Endothelial cell of umbilical vein (primary cell): ENCODE measurements at regions not wholly inside any gene's neighbourhood (a gene's known extent, or its start where the extent isn't known, plus 50 kb on each side); places are given as distances from the start of the nearest gene placed in this dataset.

ENCODE experiments used
- BruUV-seq: library from RNA; stranded (reverse); fragments of 400-500 nt; replicated peaks from 2 replicates; lab custom pipeline; 2021; lab: Mats Ljungman, UMichigan
- CTCF ChIA-PET: fragments of 300-600, 350-600 bp; sonication (Branson Sonifier 250); formaldehyde crosslinking; loops from one replicate; lab custom pipeline; 2021; ENCODE audit warnings: antibody characterized with exemption, inconsistent platforms; lab: Charles Lee
- POLR2A ChIA-PET: fragments of 300-600, 350-600 bp; sonication (Branson Sonifier 250); formaldehyde crosslinking; loops from one replicate; lab custom pipeline; 2021; ENCODE audit warnings: antibody characterized with exemption, inconsistent platforms; lab: Charles Lee
- DNase-seq: peaks from one replicate; pipeline ENCODE4 v3.0.0-alpha.2; 2011; ENCODE audit warnings: low read depth, low spot score
- FAIRE-seq: peaks from 2 replicates; lab custom pipeline; 2011; peaks lifted over from hg19 to GRCh38; lab: Jason Lieb, UNC
- H2AFZ ChIP-seq: 2 replicates; pipeline ENCODE4 v1.6.0; 2012; ENCODE audit warnings: low read depth, low read length, control low read depth, inconsistent platforms
- H3K27ac ChIP-seq: 2 replicates; pipeline ENCODE4 v1.5.1; 2011; ENCODE audit warnings: low read depth, mild to moderate bottlenecking, control low read depth, low read length, moderate library complexity; ENCODE audit not compliant: insufficient read depth
- H3K27me3 ChIP-seq, 2 experiments: 2 replicates each; pipeline versions ENCODE4 v1.6.0 to v1.6.1; 2011; ENCODE audit warnings: low read length in 2 of 2, mixed read lengths in 1 of 2; ENCODE audit not compliant: control insufficient read depth in 2 of 2, insufficient read depth in 2 of 2
- H3K36me3 ChIP-seq, 2 experiments: 2 replicates in 1 of 2; 3 replicates in 1 of 2; pipeline ENCODE4 v1.5.1; 2011; ENCODE audit warnings: low read length in 2 of 2, mild to moderate bottlenecking in 1 of 2, moderate library complexity in 1 of 2; ENCODE audit not compliant: control insufficient read depth in 2 of 2, insufficient read depth in 2 of 2; ENCODE audit errors: extremely low read depth in 1 of 2
- H3K4me1 ChIP-seq: 3 replicates; pipeline ENCODE4 v1.5.1; 2011; ENCODE audit warnings: mild to moderate bottlenecking, low read length; ENCODE audit not compliant: control insufficient read depth, insufficient read depth; ENCODE audit errors: extremely low read depth
- H3K4me2 ChIP-seq: 2 replicates; pipeline ENCODE4 v1.6.1; 2011; ENCODE audit warnings: low read length, control low read depth, mixed read lengths; ENCODE audit not compliant: insufficient read depth
- H3K4me3 ChIP-seq, 3 experiments: fragments of 200-600 bp in 1 of 3; sonication (generic), shearing (Covaris generic) in 1 of 3; replicated peaks in 1 of 3; 2 replicates each; pipeline ENCODE4 v1.5.1; 2011 to 2016; ENCODE audit warnings: control low read depth in 3 of 3, low read length in 3 of 3, mild to moderate bottlenecking in 2 of 3, inconsistent platforms in 1 of 3, low read depth in 1 of 3, moderate library complexity in 1 of 3; ENCODE audit not compliant: insufficient read depth in 1 of 3
- H3K79me2 ChIP-seq: 2 replicates; pipeline ENCODE4 v1.6.0; 2012; ENCODE audit warnings: low read length, inconsistent platforms; ENCODE audit not compliant: control insufficient read depth, insufficient read depth
- H3K9ac ChIP-seq: replicated peaks from 2 replicates; pipeline ENCODE3; 2011; ENCODE audit warnings: low read length, control low read depth; ENCODE audit not compliant: insufficient read depth; ENCODE audit errors: extremely low read depth
- H3K9me1 ChIP-seq: replicated peaks from 3 replicates; pipeline ENCODE4 v1.6.0; 2011; ENCODE audit warnings: mild to moderate bottlenecking, low read length; ENCODE audit not compliant: control insufficient read depth, insufficient read depth; ENCODE audit errors: extremely low read depth
- H3K9me3 ChIP-seq: replicated peaks from 2 replicates; pipeline ENCODE4 v1.5.1; 2012; ENCODE audit warnings: low read length, inconsistent platforms; ENCODE audit not compliant: control insufficient read depth, insufficient read depth
- H4K20me1 ChIP-seq: replicated peaks from 2 replicates; pipeline ENCODE3; 2011; ENCODE audit warnings: mild to moderate bottlenecking, low read length; ENCODE audit not compliant: control insufficient read depth, insufficient read depth; ENCODE audit errors: extremely low read depth
- EZH2 ChIP-seq: IDR thresholded peaks from 2 replicates; pipeline ENCODE4 v1.6.1; 2012; ENCODE audit warnings: borderline replicate concordance, low read depth, mild to moderate bottlenecking, moderate library complexity, low read length, inconsistent platforms; ENCODE audit not compliant: severe bottlenecking
- FOS ChIP-seq: IDR thresholded peaks from 2 replicates; pipeline ENCODE4 v1.6.1; 2011; ENCODE audit warnings: mild to moderate bottlenecking, low read length, moderate library complexity, borderline replicate concordance; ENCODE audit not compliant: insufficient read depth
- GATA2 ChIP-seq: IDR thresholded peaks from 2 replicates; pipeline ENCODE4 v1.7.0; 2011; ENCODE audit warnings: low read depth, mild to moderate bottlenecking, moderate library complexity, mixed read lengths, low read length; ENCODE audit not compliant: insufficient read length, insufficient read depth
- JUN ChIP-seq: IDR thresholded peaks from 2 replicates; pipeline ENCODE4 v1.6.1; 2011; ENCODE audit warnings: borderline replicate concordance, low read depth; ENCODE audit not compliant: insufficient read length, insufficient read depth
- MYC ChIP-seq: IDR thresholded peaks from one replicate; pipeline ENCODE4 v1.6.1; 2011; ENCODE audit warnings: mild to moderate bottlenecking, low read depth, low read length
- POLR2A ChIP-seq: IDR thresholded peaks from 2 replicates; pipeline ENCODE4 v1.6.1; 2012; ENCODE audit warnings: low read depth, mild to moderate bottlenecking, control low read depth, low read length
- POLR2AphosphoS5 ChIP-seq: IDR thresholded peaks from 2 replicates; pipeline ENCODE4 v1.6.1; 2012; ENCODE audit warnings: low read depth, mild to moderate bottlenecking, control low read depth, low read length, moderate library complexity; ENCODE audit not compliant: insufficient read depth
- dilution Hi-C: fragments of 300-500 bp; cut with MboI; formaldehyde crosslinking; loops from one replicate; pipeline ENCODE4 v1.15.0; 2019; ENCODE audit warnings: low sequenced_read_pairs; ENCODE audit not compliant: extremely low pct_ligation_motif_present
- intact Hi-C: fragments of 100-400 bp; cut with micrococcal nuclease; formaldehyde crosslinking; loops from one replicate; pipeline ENCODE4 v1.10.0; 2022
- TF ChIP-seq, protein P1 (sequence below), 2 donors: IDR thresholded peaks; 1 replicate in 1 of 2; 2 replicates in 1 of 2; pipeline ENCODE4 v1.5.1; 2011; ENCODE audit warnings: low read length in 2 of 2, mild to moderate bottlenecking in 2 of 2, moderate library complexity in 2 of 2, control low read depth in 1 of 2, inconsistent platforms in 1 of 2, low read depth in 1 of 2; ENCODE audit not compliant: insufficient read depth in 1 of 2; ENCODE audit errors: extremely low read depth in 1 of 2
- TF ChIP-seq, protein P2 (sequence below): IDR thresholded peaks from 2 replicates; pipeline ENCODE4 v1.6.1; 2011; ENCODE audit not compliant: insufficient read depth, insufficient read length

DNA sequence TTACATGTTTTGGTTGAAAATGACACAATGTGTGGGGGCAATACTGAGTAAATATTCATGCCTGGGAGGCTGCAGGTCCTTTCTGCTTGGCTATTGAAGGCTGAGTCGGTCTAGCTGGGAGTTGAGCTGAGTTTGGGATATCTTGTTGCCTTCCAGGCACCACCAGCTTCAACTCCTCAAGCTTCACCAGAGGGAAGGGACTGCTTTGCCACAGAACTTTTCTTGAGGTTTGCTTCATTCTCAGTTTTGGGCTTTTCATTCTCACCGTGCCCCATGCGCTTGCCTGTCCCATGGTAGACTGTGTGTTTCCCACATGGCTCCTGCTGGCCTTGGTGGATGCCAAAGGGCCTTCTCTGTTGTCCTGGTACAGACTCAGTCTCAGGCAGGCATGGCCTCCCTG lies 198.2 kb upstream of the SOX1 start:
- TF ChIP-seq POLR2AphosphoS5 (no peak), POLR2A (no peak), GATA2 (no peak), FOS (no peak), EZH2 (no peak), JUN (no peak), MYC (no peak)
- TF ChIP-seq, protein P1, sequence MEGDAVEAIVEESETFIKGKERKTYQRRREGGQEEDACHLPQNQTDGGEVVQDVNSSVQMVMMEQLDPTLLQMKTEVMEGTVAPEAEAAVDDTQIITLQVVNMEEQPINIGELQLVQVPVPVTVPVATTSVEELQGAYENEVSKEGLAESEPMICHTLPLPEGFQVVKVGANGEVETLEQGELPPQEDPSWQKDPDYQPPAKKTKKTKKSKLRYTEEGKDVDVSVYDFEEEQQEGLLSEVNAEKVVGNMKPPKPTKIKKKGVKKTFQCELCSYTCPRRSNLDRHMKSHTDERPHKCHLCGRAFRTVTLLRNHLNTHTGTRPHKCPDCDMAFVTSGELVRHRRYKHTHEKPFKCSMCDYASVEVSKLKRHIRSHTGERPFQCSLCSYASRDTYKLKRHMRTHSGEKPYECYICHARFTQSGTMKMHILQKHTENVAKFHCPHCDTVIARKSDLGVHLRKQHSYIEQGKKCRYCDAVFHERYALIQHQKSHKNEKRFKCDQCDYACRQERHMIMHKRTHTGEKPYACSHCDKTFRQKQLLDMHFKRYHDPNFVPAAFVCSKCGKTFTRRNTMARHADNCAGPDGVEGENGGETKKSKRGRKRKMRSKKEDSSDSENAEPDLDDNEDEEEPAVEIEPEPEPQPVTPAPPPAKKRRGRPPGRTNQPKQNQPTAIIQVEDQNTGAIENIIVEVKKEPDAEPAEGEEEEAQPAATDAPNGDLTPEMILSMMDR (IDR thresholded peaks at IDR 0.05; ENCODE audit: extremely low read depth in 1 of 2, insufficient read depth in 1 of 2, low read depth in 1 of 2, low read length in 2 of 2) = no peak
- TF ChIP-seq, protein P2, sequence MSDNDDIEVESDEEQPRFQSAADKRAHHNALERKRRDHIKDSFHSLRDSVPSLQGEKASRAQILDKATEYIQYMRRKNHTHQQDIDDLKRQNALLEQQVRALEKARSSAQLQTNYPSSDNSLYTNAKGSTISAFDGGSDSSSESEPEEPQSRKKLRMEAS = no peak
- Histone ChIP-seq H3K9me3 (no peaks in the 10 kb centered on the region), H3K4me3 (no peak overlapping the region), H4K20me1 (no peaks in the 10 kb centered on the region), H3K27ac (no peak overlapping the region), H3K27me3 (no peaks in the 10 kb centered on the region), H3K4me2 (no peak overlapping the region), H3K4me1 (no peaks in the 10 kb centered on the region), H3K9me1 (no peaks in the 10 kb centered on the region), H3K9ac (no peak overlapping the region), H3K36me3 (no peaks in the 10 kb centered on the region), H3K79me2 (no peaks in the 10 kb centered on the region), H2AFZ (no peak overlapping the region)
- dilution Hi-C loops (no loop called here), intact Hi-C loops (no loop called here)
- no TSS peak for BruUV-seq
- DNase-seq (no peak), FAIRE-seq (no peak)
- CTCF ChIA-PET = no interaction called here
- POLR2A ChIA-PET = no interaction called here
